Endometrial microvascular endothelial cells (primary cell): ENCODE measurements at regions not wholly inside any gene's neighbourhood (a gene's known extent, or its start where the extent isn't known, plus 50 kb on each side); places are given as distances from the start of the nearest gene placed in this dataset.

ENCODE experiments used
- in situ Hi-C: cut with HindIII; loops from 2 replicates; pipeline ENCODE4 v1.10.0; 2017; ENCODE audit warnings: low sequenced_read_pairs, low pct_unique_long_range_greater_than_20kb; ENCODE audit errors: inconsistent ontology term

DNA sequence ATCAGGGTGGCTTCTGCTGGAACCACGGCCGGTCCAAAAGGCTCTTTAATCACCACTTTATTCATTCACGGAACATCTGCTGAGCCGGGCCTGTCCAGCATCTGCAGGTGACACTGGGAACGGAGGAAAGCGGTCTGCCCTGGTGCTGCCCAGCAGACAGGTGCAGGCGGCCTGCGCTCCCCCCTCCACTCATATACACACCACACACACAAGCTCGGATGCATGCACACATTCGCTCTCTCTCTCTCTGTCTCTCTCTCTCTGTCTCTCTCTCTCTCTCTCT is 736.9 kb downstream of the BRD1 start:
- in situ Hi-C loops: no loop called here

GRCh38 chr22:49090061-49090852 is 737.4 kb downstream of the BRD1 start:
- in situ Hi-C loops: no loop called here

DNA sequence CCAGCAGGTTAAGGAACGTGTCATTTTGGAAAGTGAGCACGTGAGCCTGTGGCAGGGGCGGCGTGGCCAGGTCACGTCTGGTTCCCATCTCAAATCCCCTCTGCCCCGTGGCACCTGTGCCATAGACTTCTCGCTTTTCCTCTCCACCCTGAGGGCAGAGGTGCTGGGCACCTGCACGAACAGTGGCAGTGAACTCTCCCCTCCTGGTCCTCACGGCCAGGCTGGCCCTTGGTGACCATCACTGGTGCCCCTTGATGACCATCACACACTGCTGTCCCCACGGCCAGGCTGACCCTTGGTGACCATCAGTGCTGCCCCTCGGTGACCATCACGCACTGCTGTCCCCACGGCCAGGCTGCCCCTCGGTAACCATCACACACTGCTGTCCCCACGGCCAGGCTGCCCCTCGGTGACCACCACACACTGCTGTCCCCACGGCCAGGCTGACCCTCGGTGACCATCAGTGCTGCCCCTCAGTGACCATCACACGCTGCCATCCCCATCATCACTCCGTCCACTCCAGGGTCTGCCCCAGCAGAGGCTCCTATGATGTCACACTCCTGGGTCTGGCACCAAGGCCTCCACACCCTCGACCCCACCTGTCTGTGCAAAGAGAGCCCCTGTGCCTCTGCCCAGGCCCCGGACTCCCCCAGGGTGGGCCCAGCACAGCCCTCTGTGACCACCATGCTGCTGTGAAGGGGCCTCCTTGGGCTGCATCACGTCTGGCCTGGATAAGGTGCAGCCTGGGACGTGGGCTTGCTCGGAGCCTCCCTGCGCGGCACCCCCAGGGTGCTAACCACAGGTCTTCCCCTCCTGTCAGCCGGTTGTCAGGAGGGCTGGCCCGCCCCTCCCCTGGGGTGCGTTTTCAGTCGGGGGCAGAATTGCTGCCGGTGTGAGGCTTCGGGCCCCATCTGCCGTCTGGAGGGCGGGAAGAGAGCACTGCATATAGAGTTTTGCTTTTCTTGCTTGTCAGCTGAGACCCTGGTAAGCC is 738.6 kb downstream of the BRD1 start:
- in situ Hi-C loops: no loop called here

GRCh38 chr22:49087716-49088601 is 739.7 kb downstream of the BRD1 start:
- in situ Hi-C loops: no loop called here

- in situ Hi-C loops: no loop called here
These were observed 740.5 kb downstream of the BRD1 start for GRCh38 chr22:49087198-49087597.

GRCh38 chr22:49086606-49087157 is 741.0 kb downstream of the BRD1 start:
- in situ Hi-C loops: no loop called here

DNA sequence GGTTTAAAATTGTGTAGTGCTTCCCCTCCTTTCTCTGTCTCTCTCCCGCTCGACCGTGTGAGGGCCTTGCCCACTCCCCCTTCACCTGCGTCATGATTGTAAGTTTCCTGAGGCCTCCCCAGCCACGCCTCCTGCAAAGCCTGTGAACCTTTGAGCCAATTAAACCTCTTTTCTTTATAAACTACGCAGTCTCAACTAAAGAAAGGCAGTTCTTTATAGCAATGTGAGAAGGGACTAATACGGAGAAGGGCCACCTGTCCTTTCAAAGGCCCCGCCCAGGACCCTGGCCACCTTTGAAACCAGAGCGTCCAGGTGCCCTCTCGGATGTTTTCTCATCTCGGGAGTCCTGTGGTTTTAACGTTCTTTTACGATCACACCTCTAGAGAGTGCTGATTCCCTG is 741.5 kb downstream of the BRD1 start:
- in situ Hi-C loops: no loop called here

GRCh38 chr22:49084206-49084605 is 743.5 kb downstream of the BRD1 start:
- in situ Hi-C loops: no loop called here

- in situ Hi-C loops: no loop called here
These were observed 744.1 kb downstream of the BRD1 start for GRCh38 chr22:49083607-49084006.

DNA sequence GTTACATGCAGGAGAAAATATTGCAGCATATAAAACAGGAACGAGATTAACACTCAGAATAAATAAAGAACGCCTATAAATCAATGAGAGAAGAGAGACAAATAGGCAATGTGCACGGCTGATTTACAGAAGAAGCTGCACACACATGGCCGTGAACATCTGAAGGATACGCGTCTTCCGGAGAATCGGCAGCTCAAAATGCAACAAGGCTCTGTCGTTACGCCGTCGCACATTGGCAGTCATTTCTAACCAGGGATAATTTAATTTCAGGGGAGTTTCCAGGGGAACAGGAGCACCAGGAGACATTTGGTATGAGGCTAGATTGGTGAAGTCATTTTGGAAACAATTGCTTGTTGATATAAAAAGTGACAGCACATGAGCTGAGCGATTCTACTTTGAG is 745.2 kb downstream of the BRD1 start:
- in situ Hi-C loops: no loop called here

GRCh38 chr22:49081926-49082325 is 745.7 kb downstream of the BRD1 start:
- in situ Hi-C loops: no loop called here

GRCh38 chr22:49081261-49081666 is 746.4 kb downstream of the BRD1 start:
- in situ Hi-C loops: no loop called here

GRCh38 chr22:49080631-49081030 is 747.0 kb downstream of the BRD1 start:
- in situ Hi-C loops: no loop called here

GRCh38 chr22:49079743-49080500 is 747.8 kb downstream of the BRD1 start:
- in situ Hi-C loops: no loop called here

GRCh38 chr22:49079027-49079725 is 748.5 kb downstream of the BRD1 start:
- in situ Hi-C loops: no loop called here

- in situ Hi-C loops: no loop called here
These were observed 749.5 kb downstream of the BRD1 start for GRCh38 chr22:49078076-49078710.

- in situ Hi-C loops: no loop called here
These were observed 750.1 kb downstream of the BRD1 start for GRCh38 chr22:49077586-49077985.
